PC-3 (cell line): ENCODE measurements at regions not wholly inside any gene's neighbourhood (a gene's known extent, or its start where the extent isn't known, plus 50 kb on each side); places are given as distances from the start of the nearest gene placed in this dataset.

Experiments
- CTCF ChIP-seq: fragments of 300-600 bp; sonication (generic); conservative IDR thresholded peaks from 2 replicates; pipeline ENCODE4 v1.5.1; 2017; ENCODE audit warnings: antibody characterized with exemption, low read depth, mild to moderate bottlenecking, low read length
- EZH2 ChIP-seq: fragments of 300-600 bp; sonication (generic); IDR thresholded peaks from one replicate; pipeline ENCODE4 v1.6.1; 2017; ENCODE audit warnings: antibody characterized with exemption, mild to moderate bottlenecking, low read length; ENCODE audit not compliant: unreplicated experiment

GRCh38 chr3:148223266-148223665 lies 474.4 kb upstream of the AGTR1 start:
- no peak for TF ChIP-seq EZH2
- no peak for TF ChIP-seq CTCF
